HG03060 (cell line): ENCODE measurements at regions not wholly inside any gene's neighbourhood (a gene's known extent, or its start where the extent isn't known, plus 50 kb on each side); places are given as distances from the start of the nearest gene placed in this dataset.
A peak's percentile ranks its signal among the peaks of the same experiment; 100 is the strongest.

Experiments used
- ATAC-seq: cut with Tn5 transposase; IDR thresholded peaks from one replicate; pipeline ENCODE4 v1.9.1; 2021; ENCODE audit warnings: low read depth, moderate number of reproducible peaks; ENCODE audit not compliant: unreplicated experiment

DNA sequence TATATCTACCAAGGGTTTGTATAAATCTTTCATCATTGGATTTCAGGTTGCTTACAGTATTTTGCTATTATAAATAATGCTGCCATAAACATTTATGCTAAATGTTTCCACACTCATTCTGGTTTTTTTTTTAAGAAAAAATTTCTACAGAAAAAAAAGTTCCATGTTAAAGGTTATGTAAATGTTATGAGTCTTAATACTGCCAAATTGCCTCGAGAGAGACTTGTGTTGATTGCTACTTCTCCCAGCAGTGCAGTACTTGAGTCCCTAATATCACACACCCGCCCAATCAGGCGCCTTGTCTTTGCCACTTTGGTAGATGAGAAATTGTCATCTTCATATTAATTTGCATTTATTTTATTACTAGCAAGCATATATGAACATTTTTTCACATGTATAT, 96.7 kb upstream of the TMEM26 start:
- no peak for ATAC-seq

DNA sequence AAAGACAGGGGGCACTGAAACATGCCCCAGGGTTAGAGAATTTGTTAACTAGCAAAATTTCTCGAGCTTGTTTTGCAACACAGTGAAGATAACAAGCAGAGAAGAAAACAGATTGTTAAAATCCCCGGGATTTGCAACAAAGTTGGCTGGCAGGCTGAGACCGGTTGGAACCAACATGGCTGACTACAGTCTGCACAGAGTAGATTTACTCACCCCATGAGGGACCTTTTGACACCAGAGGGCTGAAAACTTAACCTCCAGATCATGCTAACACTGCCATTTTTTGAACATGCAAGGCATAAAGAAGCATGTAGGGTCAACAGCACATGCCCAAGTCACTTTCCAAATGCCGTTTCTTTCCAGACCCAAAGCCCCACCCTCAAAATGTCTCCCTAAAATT, 95.2 kb upstream of the TMEM26 start:
- ATAC-seq: no peak

DNA sequence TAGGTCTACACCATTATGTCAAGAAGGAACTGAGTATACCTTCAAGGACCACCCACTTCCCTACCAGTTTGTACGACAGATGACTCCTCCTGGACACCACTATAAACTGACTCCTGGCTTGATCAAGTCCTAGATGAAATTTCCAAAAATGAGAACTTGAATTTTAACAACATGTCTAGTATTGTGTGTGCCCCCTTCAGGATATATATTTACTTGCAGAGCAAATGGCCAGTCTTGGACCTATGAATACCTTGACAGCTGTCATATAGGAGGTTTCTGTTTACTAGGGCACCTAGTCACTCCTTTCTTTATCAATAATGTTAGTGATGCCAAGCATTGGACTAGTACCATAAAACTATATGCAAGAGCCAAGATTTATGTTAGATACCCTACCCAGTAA, 94.1 kb upstream of the TMEM26 start:
- no peak for ATAC-seq

DNA sequence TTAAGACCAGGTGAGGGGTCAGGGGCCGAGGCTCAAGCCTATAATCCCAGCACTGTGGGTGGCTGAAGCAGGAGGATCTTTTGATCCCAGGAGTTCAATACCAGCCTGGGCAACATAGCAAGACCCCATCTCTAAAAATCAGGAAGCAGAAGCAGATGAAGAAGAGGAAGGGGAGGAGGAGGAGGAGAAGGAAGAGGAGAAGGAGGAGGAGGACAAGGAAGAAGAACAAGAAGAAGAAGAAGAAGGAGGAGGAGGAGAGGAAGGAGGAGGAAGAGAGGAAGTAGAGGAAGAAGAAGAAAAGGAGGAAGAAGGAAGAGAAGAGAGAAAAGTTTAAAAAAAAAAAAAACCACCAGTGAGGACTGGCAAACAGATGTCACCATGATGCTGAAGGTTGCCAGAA, 92.0 kb upstream of the TMEM26 start:
- ATAC-seq: no peak

DNA sequence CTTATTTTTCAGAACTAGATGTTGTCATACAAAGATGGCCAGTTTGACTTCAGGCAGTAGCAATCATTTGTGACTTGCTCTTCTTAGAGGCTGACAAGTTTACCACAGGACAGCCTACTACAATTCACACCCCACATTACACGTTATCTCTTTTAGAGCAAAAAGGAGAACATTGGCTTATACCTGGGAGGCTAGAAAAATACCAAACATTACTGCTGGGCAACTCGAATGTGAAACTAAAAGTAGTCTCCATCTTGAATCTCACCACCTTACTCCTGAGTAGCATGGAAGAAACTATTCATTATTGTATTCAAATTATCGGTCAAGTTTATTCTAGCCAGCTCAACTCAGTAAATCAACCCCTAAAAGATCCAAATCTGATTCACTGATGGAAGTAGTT, 90.7 kb upstream of the TMEM26 start:
- ATAC-seq: no peak

DNA sequence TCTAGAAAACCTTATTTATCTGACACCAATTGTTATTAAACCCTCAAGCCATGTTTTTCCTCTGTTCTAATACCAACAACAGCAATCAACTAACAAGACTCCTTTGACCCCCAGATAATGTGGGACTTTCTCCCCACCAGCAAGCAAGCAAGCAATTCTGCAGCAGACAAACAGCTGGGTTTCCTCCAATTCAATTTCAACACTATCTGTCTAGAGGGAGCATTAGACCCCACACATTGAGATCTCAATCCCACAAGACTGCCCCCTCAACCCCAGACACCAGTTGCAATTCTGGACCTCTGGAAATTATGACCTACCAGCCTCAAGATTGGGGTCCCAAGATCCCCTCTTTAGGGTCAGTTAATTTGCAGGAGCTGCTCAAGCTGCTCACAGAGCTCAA, 89.4 kb upstream of the TMEM26 start:
- ATAC-seq: no peak

DNA sequence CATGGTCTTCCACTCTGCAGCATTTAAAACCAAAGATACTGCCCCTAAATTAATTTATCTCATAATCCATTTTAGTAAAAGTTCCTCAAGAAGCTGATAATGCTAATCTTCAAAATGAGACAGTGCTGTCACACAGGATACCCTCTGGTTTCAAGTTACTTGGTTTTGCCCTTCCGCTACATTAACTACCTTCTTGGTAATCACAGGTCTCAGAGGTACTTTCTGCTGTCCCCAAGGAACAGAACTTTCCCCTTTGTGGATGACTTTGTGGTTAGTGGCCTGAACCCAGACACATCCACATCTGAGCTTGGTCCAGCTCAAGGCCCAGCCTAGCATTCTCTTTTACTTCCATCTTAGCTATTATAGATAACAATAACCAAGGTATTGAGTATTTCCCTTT, 88.8 kb upstream of the TMEM26 start:
- peak; percentile 51 for ATAC-seq

DNA sequence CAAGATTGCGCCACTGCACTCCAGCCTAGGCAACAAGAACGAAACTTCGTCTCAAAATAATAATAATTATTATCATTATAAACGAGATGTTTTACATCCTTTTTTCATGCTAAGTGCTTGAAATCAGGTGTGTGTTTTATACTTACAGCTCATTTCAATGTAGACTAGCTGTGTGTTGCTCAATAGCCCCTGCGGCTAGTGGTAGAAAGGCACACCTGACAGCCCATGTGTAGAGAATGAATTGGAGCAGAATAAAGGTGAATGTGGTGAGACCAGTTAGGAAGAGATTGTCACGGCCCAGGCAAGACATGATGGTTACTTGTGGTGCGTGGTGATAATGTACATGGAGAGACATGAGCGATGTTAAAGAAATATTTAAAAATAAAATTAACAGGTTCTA, 86.7 kb upstream of the TMEM26 start:
- ATAC-seq: no peak

DNA sequence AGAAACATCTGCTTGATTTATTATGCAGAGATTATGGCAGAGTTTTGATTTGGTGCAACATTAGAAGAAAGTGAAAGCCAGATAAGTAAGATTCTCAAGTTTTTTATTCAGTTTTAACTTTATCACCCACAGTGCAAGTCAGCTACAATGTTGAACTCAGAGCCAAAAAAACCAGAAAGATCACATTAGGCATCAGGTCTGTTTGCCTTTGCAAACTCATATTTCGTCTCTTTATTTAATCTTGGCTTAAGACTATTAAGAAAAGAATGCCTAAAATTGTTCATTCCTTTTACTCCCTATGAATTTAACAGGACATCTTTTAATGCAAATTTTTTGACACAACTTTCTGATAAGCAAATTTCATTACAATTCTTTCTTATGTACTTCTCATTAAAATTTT, 76.0 kb upstream of the TMEM26 start:
- no peak for ATAC-seq

DNA sequence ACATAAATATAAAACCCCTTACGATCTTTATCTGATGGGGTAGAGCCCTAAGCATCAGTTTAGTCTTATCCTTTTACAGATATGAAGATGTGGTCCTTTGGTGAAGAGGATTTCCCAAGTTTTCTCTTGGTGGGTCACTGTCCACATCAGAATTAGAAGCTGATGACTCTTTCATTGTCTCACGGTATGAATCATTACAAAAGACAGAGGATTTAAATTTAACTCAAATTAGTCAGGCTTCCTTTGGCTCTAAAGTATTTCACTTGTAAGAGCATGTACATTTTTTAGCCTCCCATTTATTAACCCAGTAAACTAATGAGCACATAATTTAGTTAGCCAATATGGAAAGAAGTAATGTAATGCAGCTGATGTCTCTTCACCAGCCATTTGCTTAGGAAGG, 49.9 kb upstream of the TMEM26 start:
- ATAC-seq: no peak
